ENCODE measurements at regions not wholly inside any gene's neighbourhood (a gene's known extent, or its start where the extent isn't known, plus 50 kb on each side); places are given as distances from the start of the nearest gene placed in this dataset.
"Not testable (repeated sequence)": the region's sequence is repeated elsewhere in the genome, so short reads cannot be mapped to it uniquely, and the experiment has no call there.

- no peak for DNase-seq (ENCODE audit: low read depth in 4 of 4, low spot score in 3 of 4)
These were observed 104.7 kb upstream of the IRX2 start for GRCh38 chr5:2856206-2856605.

DNA sequence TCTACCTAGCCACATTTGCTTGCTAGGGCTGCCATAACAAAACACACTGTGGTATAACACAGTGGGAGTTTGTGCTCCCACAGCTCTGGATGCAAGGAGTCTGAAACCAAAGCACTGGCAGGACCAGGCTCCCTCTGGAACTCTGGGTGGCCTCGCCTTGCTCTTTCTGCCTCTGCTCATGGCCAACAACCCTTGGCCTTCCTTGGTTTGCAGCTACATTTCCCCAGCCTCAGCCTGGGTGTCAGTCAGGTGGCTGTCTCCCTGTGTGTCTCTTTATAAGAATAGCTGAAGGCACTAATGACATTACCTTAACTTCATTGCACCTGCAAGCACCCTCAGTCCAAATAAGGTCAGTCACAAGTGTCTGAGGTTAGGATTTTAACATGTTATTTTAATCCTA lies 101.0 kb upstream of the IRX2 start:
- DNase-seq (ENCODE audit: low read depth in 4 of 4, low spot score in 3 of 4): no peak

DNA sequence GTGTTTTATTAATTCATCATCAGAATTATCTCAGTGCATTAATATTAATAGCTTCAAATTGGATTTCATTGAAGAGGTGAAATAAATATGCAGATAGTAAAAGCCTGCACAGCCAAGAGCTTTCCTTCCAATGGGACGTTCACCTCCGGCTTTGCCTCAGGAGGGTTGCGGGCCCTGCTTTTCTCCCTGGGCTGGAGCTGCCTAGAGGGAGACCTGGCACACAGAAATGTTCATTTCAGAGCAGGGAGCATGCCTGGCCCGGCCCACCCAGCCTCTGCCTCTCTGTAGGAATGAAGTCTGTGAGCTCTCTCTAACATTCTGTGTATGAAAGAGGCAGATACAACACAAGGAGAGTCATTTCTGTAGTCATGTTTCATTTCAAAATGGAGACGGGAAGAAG lies 100.4 kb upstream of the IRX2 start:
- DNase-seq (ENCODE audit: low read depth in 4 of 4, low spot score in 3 of 4): no peak

- DNase-seq (ENCODE audit: low read depth in 4 of 4, low spot score in 3 of 4): no peak
These were observed 98.0 kb upstream of the IRX2 start for GRCh38 chr5:2849429-2849828.

GRCh38 chr5:2848619-2849018 lies 97.1 kb upstream of the IRX2 start:
- DNase-seq (ENCODE audit: low read depth in 4 of 4, low spot score in 3 of 4): no peak

DNA sequence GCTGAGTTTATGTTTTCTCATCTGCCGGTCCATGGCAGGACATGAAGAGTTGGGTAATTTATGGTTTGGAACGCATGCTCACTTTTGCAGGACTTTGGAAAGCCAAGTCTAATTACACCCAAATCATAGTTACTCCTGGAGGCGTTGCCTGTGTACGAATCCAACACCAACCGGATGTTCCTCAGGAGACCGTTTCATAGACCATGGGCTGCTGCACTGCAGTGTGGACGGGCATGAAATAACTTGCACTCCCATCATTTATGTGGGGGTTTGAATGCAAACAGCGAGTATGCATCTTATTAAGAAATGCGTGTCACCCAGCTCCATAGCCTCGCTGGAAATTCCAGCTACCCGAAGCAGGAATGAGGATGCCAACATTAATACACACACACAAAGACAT lies 96.1 kb upstream of the IRX2 start:
- no peak for DNase-seq (ENCODE audit: low read depth in 4 of 4, low spot score in 3 of 4)

DNA sequence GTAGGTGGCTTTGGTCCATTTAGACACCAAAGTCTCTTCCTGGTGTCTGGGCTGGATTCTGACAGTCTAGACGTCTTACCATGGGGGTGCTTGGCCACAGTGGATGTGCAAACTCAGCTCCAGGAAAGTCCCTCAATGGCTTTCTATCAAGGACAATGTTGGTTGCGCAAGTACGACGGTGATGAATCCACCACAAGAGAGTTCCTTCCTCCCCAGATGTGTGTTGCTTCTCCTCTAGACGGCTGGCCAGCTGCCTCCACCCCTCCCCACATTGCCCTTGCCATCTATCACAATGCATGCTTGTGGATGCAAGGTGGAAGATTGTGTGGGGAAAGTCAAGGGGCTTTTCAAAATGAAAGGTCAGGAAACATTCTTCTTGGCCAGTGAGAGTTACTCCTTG lies 89.7 kb upstream of the IRX2 start:
- no peak for DNase-seq (ENCODE audit: low read depth in 4 of 4, low spot score in 3 of 4)

GRCh38 chr5:2840372-2840915 lies 89.0 kb upstream of the IRX2 start:
- no peak for DNase-seq (ENCODE audit: low read depth in 4 of 4, low spot score in 3 of 4)

- no peak for DNase-seq (ENCODE audit: low read depth in 4 of 4, low spot score in 3 of 4)
These were observed 84.7 kb upstream of the IRX2 start for GRCh38 chr5:2836133-2836532.

DNA sequence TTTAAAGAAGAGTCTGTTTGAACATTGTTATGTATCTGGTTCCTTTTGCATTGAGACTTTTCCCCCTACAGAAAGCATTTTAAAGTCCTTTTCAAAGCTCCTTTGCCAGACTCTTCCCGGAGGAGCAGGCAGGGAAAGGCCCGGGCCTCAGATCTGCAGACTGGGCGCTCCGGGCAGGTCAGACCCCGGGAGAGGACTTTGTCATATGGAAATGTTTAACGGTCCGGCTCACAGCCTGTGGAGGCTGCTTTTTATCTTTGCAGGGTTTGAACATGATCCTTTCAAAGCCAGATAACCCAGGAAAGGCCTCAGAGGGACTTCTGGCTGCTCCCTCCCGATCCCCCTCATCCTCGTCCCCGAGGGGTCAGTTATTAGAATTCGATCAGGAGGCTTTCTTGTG lies 82.1 kb upstream of the IRX2 start:
- DNase-seq (ENCODE audit: low read depth in 4 of 4, low spot score in 3 of 4): no peak

DNA sequence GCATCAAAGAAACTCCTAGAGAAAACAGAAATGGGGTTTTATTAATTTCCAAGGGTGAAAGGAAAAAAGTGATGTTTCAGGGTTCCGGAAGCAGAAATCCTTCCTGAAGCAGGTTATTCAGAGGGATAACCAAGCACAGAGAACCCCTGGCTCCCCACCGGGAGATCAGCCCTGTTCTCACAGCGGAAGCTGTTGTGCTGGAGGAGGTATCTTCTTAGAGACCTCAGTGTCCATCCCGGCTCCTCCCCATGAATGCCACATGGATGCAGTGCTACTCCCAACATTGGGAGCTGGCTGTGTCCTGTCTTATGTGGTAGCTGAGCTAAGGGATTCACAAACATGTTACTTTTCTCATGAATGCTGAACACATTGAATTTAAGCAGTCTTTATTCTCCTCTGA lies 80.9 kb upstream of the IRX2 start:
- no peak for DNase-seq (ENCODE audit: low read depth in 4 of 4, low spot score in 3 of 4)

GRCh38 chr5:2829239-2829638 lies 77.8 kb upstream of the IRX2 start:
- no peak for DNase-seq (ENCODE audit: low read depth in 4 of 4, low spot score in 3 of 4)

- no peak for DNase-seq (ENCODE audit: low read depth in 4 of 4, low spot score in 3 of 4)
These were observed 67.5 kb upstream of the IRX2 start for GRCh38 chr5:2818936-2819335.

DNA sequence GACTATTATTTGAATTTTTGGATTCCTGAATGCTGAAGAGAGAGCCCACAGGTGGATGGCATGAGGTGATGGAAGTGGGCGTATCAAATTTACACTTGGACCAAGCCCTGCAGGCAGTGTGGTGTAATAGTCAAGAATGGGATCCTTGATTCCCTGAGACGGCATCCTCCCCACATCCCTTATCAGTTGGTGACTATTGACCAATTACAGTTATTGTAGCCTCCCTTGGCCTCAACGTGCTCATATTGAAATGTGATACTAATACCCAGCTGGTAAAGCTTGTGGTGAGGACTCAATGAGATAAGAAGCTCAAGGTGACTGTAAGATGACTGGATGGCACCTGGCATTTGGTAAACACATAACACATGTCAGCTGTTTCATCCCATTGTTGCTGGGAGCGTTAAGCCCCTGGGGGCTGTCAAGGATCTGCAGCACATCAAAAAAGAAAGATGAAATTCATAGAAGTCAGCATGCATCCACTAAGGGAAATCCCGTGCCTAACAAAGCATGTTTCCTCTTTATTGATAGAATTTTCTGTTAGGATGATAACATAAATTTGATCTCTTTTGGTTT lies 65.6 kb upstream of the IRX2 start:
- no peak for DNase-seq (ENCODE audit: low read depth in 4 of 4, low spot score in 3 of 4)

DNA sequence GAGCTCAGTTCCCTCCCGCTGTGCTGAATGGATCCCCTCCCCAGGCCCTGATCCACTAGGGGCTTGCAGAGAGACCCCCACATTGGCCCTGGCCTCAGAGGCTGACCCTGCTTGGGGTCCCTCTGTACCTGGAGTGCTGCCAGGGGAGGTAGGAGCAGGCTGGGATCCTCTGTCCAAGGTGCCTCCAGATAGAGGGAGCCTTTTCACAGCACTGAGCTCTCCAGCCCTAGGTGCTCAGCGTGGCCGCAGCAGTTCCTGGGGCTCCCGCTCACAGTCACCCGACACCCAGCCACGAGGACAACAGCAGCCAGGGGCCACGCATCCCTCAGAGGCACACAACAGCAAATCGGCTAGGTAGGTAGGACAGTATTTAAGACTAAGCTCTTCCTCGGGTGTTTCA lies 62.2 kb upstream of the IRX2 start:
- no peak for DNase-seq (ENCODE audit: low read depth in 4 of 4, low spot score in 3 of 4)

- no peak for DNase-seq (ENCODE audit: low read depth in 4 of 4, low spot score in 3 of 4)
These were observed 59.2 kb upstream of the IRX2 start for GRCh38 chr5:2810644-2811043.

GRCh38 chr5:2807244-2807643 lies 55.8 kb upstream of the IRX2 start:
- DNase-seq (ENCODE audit: low read depth in 4 of 4, low spot score in 3 of 4): not testable (repeated sequence)

- no peak for DNase-seq (ENCODE audit: low read depth in 4 of 4, low spot score in 3 of 4)
These were observed 54.7 kb upstream of the IRX2 start for GRCh38 chr5:2806176-2806575.

DNA sequence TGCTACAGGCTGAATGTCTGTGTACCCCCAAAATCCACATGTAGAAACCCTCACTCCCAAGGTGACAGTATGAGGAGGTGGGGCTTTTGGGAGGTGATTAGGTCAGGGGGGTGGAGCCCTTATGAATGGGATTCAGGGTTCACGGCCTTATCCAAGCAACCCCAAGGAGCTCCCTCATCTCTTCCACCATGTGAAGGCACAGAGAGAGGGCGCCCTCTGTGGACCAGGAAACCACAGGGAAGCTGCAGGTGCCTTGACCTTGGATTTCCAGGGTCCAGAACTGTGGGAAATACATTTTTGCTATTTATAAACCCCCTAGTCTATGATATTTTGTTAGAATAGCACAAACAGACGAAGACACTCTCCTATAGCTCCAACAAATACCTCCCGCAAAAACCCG lies 53.6 kb upstream of the IRX2 start:
- DNase-seq (ENCODE audit: low read depth in 4 of 4, low spot score in 3 of 4): no peak

- DNase-seq (ENCODE audit: low read depth in 4 of 4, low spot score in 3 of 4): no peak
These were observed 52.3 kb upstream of the IRX2 start for GRCh38 chr5:2803751-2804150.

GRCh38 chr5:2802693-2803365 lies 51.4 kb upstream of the IRX2 start:
- no peak for DNase-seq (ENCODE audit: low read depth in 4 of 4, low spot score in 3 of 4)

All from right renal pelvis (tissue), 4 donors.